ACC112 (cell line): ENCODE measurements at regions not wholly inside any gene's neighbourhood (a gene's known extent, or its start where the extent isn't known, plus 50 kb on each side); places are given as distances from the start of the nearest gene placed in this dataset.

ENCODE experiments used
- H2AFZ ChIP-seq: fragments of 200-600 bp; sonication (generic); one replicate; pipeline ENCODE4 v1.6.0; 2017; ENCODE audit warnings: antibody characterized with exemption, low read length; ENCODE audit not compliant: unreplicated experiment
- H3K27ac ChIP-seq: fragments of 200-600 bp; sonication (generic); 2 replicates; pipeline ENCODE4 v1.5.1; 2014; ENCODE audit warnings: low read depth, mild to moderate bottlenecking, antibody characterized with exemption, low read length, moderate library complexity
- H3K27me3 ChIP-seq: fragments of 200-600 bp; sonication (generic); 2 replicates; pipeline ENCODE4 v1.6.1; 2014; ENCODE audit warnings: mild to moderate bottlenecking, antibody characterized with exemption, low read length, moderate library complexity, mixed read lengths; ENCODE audit not compliant: insufficient read depth
- H3K36me3 ChIP-seq: fragments of 200-600 bp; sonication (generic); 2 replicates; pipeline ENCODE4 v1.6.1; 2016; ENCODE audit warnings: mild to moderate bottlenecking, antibody characterized with exemption, low read length, moderate library complexity, mixed read lengths; ENCODE audit not compliant: insufficient read depth
- H3K4me1 ChIP-seq: fragments of 200-600 bp; sonication (generic); one replicate; pipeline ENCODE4 v1.6.1; 2016; ENCODE audit warnings: low read length, mixed read lengths; ENCODE audit not compliant: insufficient read depth, unreplicated experiment, control insufficient read depth
- H3K4me3 ChIP-seq: fragments of 200-600 bp; sonication (generic); 2 replicates; pipeline ENCODE4 v1.5.1; 2014; ENCODE audit warnings: mild to moderate bottlenecking, low read depth, low read length
- H3K79me2 ChIP-seq: fragments of 200-600 bp; sonication (generic); one replicate; pipeline ENCODE4 v1.6.0; 2016; ENCODE audit warnings: low read length; ENCODE audit not compliant: control insufficient read depth, unreplicated experiment, insufficient read depth

GRCh38 chr2:6024229-6024628 lies 332.0 kb downstream of the SOX11 start:
- Histone ChIP-seq H2AFZ (no peak overlapping the region), H3K36me3 (no peaks in the 10 kb centered on the region), H3K4me3 (no peak overlapping the region), H3K27ac (no peak overlapping the region), H3K79me2 (no peaks in the 10 kb centered on the region), H3K27me3 (no peaks in the 10 kb centered on the region), H3K4me1 (no peaks in the 10 kb centered on the region)

- Histone ChIP-seq H3K4me1 (no peaks in the 10 kb centered on the region), H2AFZ (no peak overlapping the region), H3K36me3 (no peaks in the 10 kb centered on the region), H3K79me2 (no peaks in the 10 kb centered on the region), H3K27me3 (no peaks in the 10 kb centered on the region), H3K4me3 (no peak overlapping the region), H3K27ac (no peak overlapping the region)
These were observed 332.6 kb downstream of the SOX11 start for GRCh38 chr2:6024784-6025183.

DNA sequence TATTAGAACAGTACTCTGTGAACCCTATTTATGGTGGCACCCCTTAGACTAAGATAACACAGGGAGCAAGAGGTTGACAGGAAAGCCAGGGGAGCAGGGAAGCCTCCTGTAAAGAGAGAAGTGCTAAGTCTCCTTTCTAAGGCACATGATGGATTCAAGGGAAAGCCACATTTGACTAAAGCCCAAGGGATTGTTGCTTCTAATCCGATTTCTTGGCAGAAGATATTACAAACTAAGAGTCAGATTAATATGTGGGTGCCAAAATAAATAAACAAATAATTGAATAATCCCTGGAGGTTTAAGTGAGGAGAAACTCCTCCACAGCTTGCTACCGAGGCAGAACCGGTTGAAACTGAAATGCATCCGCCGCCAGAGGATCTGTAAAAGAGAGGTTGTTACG lies 333.2 kb downstream of the SOX11 start:
- Histone ChIP-seq H2AFZ (no peak overlapping the region), H3K36me3 (no peaks in the 10 kb centered on the region), H3K4me3 (no peak overlapping the region), H3K79me2 (no peaks in the 10 kb centered on the region), H3K4me1 (no peaks in the 10 kb centered on the region), H3K27me3 (no peaks in the 10 kb centered on the region), H3K27ac (no peak overlapping the region)

- Histone ChIP-seq H3K4me3 (no peak overlapping the region), H3K27me3 (no peaks in the 10 kb centered on the region), H3K36me3 (no peaks in the 10 kb centered on the region), H3K4me1 (no peaks in the 10 kb centered on the region), H2AFZ (no peak overlapping the region), H3K27ac (no peak overlapping the region), H3K79me2 (no peaks in the 10 kb centered on the region)
These were observed 334.9 kb downstream of the SOX11 start for GRCh38 chr2:6027066-6027465.

- Histone ChIP-seq H3K36me3 (no peaks in the 10 kb centered on the region), H3K4me1 (no peaks in the 10 kb centered on the region), H3K27me3 (no peaks in the 10 kb centered on the region), H3K4me3 (no peak overlapping the region), H3K27ac (no peak overlapping the region), H3K79me2 (no peaks in the 10 kb centered on the region), H2AFZ (no peak overlapping the region)
These were observed 339.1 kb downstream of the SOX11 start for GRCh38 chr2:6031200-6031867.

GRCh38 chr2:6036211-6036610 lies 344.0 kb downstream of the SOX11 start:
- H3K36me3 ChIP-seq, result no peaks in the 10 kb centered on the region

GRCh38 chr2:6043238-6043637 lies 351.1 kb downstream of the SOX11 start:
- H3K4me3 ChIP-seq, result no peak overlapping the region
- no peaks in the 10 kb centered on the region for H3K79me2 ChIP-seq

More at GRCh38 chr2:6036211-6036610, 344.0 kb downstream of the SOX11 start:
- H2AFZ ChIP-seq, result no peak overlapping the region
- H3K4me3 ChIP-seq, result no peak overlapping the region
- no peaks in the 10 kb centered on the region for H3K27me3 ChIP-seq
- no peaks in the 10 kb centered on the region for H3K79me2 ChIP-seq
- no peak overlapping the region for H3K27ac ChIP-seq
- no peaks in the 10 kb centered on the region for H3K4me1 ChIP-seq

GRCh38 chr2:6052649-6053048 lies 360.5 kb downstream of the SOX11 start:
- Histone ChIP-seq H3K36me3 (no peaks in the 10 kb centered on the region), H3K27ac (no peak overlapping the region), H3K4me1 (no peaks in the 10 kb centered on the region), H3K27me3 (no peaks in the 10 kb centered on the region), H2AFZ (no peak overlapping the region), H3K79me2 (no peaks in the 10 kb centered on the region), H3K4me3 (no peak overlapping the region)

More at GRCh38 chr2:6043238-6043637, 351.1 kb downstream of the SOX11 start:
- Histone ChIP-seq H3K27me3 (no peaks in the 10 kb centered on the region), H3K4me1 (no peaks in the 10 kb centered on the region), H2AFZ (no peak overlapping the region), H3K36me3 (no peaks in the 10 kb centered on the region), H3K27ac (no peak overlapping the region)

DNA sequence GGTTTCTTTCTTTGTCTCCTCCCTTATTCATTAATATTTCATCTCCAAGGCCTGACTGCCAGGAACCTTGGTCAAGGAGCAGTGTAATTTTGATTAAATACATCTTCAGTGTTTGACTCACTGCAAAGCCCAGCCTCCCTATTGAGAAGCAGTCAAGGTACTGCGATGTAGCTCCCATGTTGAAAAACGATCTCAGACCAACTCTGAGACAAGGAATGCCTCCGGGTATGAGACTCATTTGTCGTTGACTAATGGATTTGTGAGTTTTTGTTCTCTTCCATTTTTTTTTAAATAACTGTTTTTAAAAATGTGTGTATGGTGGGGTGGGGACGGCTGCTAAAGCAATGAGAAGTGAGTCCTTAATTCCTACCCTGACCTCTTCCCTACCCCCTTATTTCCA lies 361.6 kb downstream of the SOX11 start:
- H3K79me2 ChIP-seq, result no peaks in the 10 kb centered on the region
- no peak overlapping the region for H3K4me3 ChIP-seq
- H3K27me3 ChIP-seq, result no peaks in the 10 kb centered on the region
- no peaks in the 10 kb centered on the region for H3K4me1 ChIP-seq
- H2AFZ ChIP-seq, result no peak overlapping the region
- H3K36me3 ChIP-seq, result no peaks in the 10 kb centered on the region
- H3K27ac ChIP-seq, result no peak overlapping the region

GRCh38 chr2:6054161-6054671 lies 362.0 kb downstream of the SOX11 start:
- H2AFZ ChIP-seq, result no peak overlapping the region
- no peaks in the 10 kb centered on the region for H3K79me2 ChIP-seq
- H3K27ac ChIP-seq, result no peak overlapping the region
- no peaks in the 10 kb centered on the region for H3K4me1 ChIP-seq
- no peaks in the 10 kb centered on the region for H3K27me3 ChIP-seq
- H3K36me3 ChIP-seq, result no peaks in the 10 kb centered on the region
- no peak overlapping the region for H3K4me3 ChIP-seq

DNA sequence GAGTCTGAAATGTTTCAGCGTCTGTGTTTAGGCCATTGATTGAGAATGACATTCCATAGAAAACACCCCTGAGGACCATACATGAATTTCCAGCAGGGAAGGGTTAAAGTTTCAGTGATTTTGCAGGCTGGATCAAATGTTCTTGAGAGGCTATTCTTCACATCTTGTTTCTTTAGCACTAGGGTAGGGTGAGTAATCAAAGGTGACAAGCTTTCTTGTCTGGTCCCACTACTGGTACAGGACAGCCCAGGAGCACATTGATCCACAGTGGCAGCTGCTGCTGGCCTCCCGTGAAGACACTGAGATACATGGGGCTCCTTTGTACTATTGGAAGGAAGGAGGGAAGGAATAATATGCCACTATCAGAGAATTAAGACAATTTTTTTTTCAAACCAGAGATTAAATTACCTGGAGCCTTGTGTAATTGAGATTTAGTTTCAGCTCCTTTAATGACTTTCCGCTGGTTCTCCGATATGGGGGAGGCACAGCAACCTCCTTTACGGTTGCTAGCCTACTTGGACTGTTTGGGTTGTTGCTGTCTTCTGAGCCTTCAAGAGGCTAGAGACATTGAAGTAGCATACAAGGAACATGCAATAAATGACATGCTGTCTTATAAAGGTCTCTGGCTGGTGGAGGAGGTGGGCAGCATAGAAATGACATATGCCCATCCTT lies 368.9 kb downstream of the SOX11 start:
- no peaks in the 10 kb centered on the region for H3K36me3 ChIP-seq
- no peak overlapping the region for H3K4me3 ChIP-seq
- H3K27me3 ChIP-seq, result no peaks in the 10 kb centered on the region
- no peak overlapping the region for H3K27ac ChIP-seq
- no peaks in the 10 kb centered on the region for H3K79me2 ChIP-seq
- no peaks in the 10 kb centered on the region for H3K4me1 ChIP-seq
- no peak overlapping the region for H2AFZ ChIP-seq
